Fibroblast of gingiva (primary cell): ENCODE measurements at regions not wholly inside any gene's neighbourhood (a gene's known extent, or its start where the extent isn't known, plus 50 kb on each side); places are given as distances from the start of the nearest gene placed in this dataset.

ENCODE experiments used
- DNase-seq: peaks from one replicate; pipeline ENCODE4 v3.0.0-alpha.2; 2011; ENCODE audit warnings: low read depth

- peak; percentile 65 for DNase-seq
Measured at GRCh38 chr2:121095257-121096080, 189.5 kb downstream of the TFCP2L1 start.

GRCh38 chr2:121096611-121097010, 188.4 kb downstream of the TFCP2L1 start:
- no peak for DNase-seq

- DNase-seq, result no peak
Measured at GRCh38 chr2:121098556-121098955, 186.4 kb downstream of the TFCP2L1 start.

- DNase-seq, result no peak
Measured at GRCh38 chr2:121099329-121100290, 185.4 kb downstream of the TFCP2L1 start.

- no peak for DNase-seq
Measured at GRCh38 chr2:121101093-121101715, 183.8 kb downstream of the TFCP2L1 start.

GRCh38 chr2:121102941-121103340, 182.1 kb downstream of the TFCP2L1 start:
- no peak for DNase-seq

GRCh38 chr2:121103960-121104359, 181.0 kb downstream of the TFCP2L1 start:
- DNase-seq, result no peak

GRCh38 chr2:121104721-121105141, 180.3 kb downstream of the TFCP2L1 start:
- no peak for DNase-seq

- DNase-seq, result no peak
Measured at GRCh38 chr2:121110924-121111323, 174.1 kb downstream of the TFCP2L1 start.

- DNase-seq, result no peak
Measured at GRCh38 chr2:121118951-121119350, 166.1 kb downstream of the TFCP2L1 start.

GRCh38 chr2:121120411-121120810, 164.6 kb downstream of the TFCP2L1 start:
- no peak for DNase-seq

GRCh38 chr2:121120991-121121390, 164.0 kb downstream of the TFCP2L1 start:
- DNase-seq, result no peak

- no peak for DNase-seq
Measured at GRCh38 chr2:121121661-121122060, 163.3 kb downstream of the TFCP2L1 start.

GRCh38 chr2:121123268-121123667, 161.7 kb downstream of the TFCP2L1 start:
- DNase-seq, result no peak

GRCh38 chr2:121124330-121124729, 160.7 kb downstream of the TFCP2L1 start:
- DNase-seq, result no peak

- no peak for DNase-seq
Measured at GRCh38 chr2:121125350-121125749, 159.7 kb downstream of the TFCP2L1 start.

- no peak for DNase-seq
Measured at GRCh38 chr2:121128741-121129659, 156.0 kb downstream of the TFCP2L1 start.

- DNase-seq, result no peak
Measured at GRCh38 chr2:121129692-121130091, 155.3 kb downstream of the TFCP2L1 start.

- no peak for DNase-seq
Measured at GRCh38 chr2:121130301-121130850, 154.6 kb downstream of the TFCP2L1 start.

- DNase-seq, result no peak
Measured at GRCh38 chr2:121131375-121131774, 153.6 kb downstream of the TFCP2L1 start.
